SK-N-MC (cell line): ENCODE measurements at regions not wholly inside any gene's neighbourhood (a gene's known extent, or its start where the extent isn't known, plus 50 kb on each side); places are given as distances from the start of the nearest gene placed in this dataset.

Experiments used
- FOXP2 ChIP-seq: optimal IDR thresholded peaks from 2 replicates; pipeline ENCODE3; 2011; ENCODE audit warnings: mild to moderate bottlenecking, moderate library complexity; ENCODE audit not compliant: insufficient read depth; ENCODE audit errors: extremely low read length, control extremely low read depth
- POLR2AphosphoS5 ChIP-seq: IDR thresholded peaks from 2 replicates; pipeline ENCODE4 v1.6.1; 2012; ENCODE audit warnings: mild to moderate bottlenecking, low read depth, low read length, borderline replicate concordance

GRCh38 chr19:34309368-34310138 is 55.2 kb downstream of the GARRE1 start:
- TF ChIP-seq FOXP2 (no peak), POLR2AphosphoS5 (no peak)
